OCI-LY7 (cell line): ENCODE measurements at regions not wholly inside any gene's neighbourhood (a gene's known extent, or its start where the extent isn't known, plus 50 kb on each side); places are given as distances from the start of the nearest gene placed in this dataset.

Experiments used
- BruUV-seq: library from RNA; stranded (reverse); fragments of 400-500 nt; replicated peaks from 2 replicates; lab custom pipeline; 2021; lab: Mats Ljungman, UMichigan
- CTCF ChIA-PET: fragments of 300-600 bp; sonication (Branson Sonifier 250); formaldehyde crosslinking; loops from one replicate; lab custom pipeline; 2022; ENCODE audit warnings: antibody characterized with exemption; ENCODE audit not compliant: unreplicated experiment; lab: Charles Lee
- POLR2A ChIA-PET: fragments of 300-600 bp; sonication (Branson Sonifier 250); formaldehyde crosslinking; loops from one replicate; lab custom pipeline; 2022; ENCODE audit warnings: antibody characterized with exemption; lab: Charles Lee
- DNase-seq: peaks from one replicate; pipeline ENCODE4 v3.0.0-alpha.2; 2015; ENCODE audit warnings: low spot score
- H2AFZ ChIP-seq: fragments of 200-600 bp; sonication (generic), shearing (Covaris generic); 2 replicates; pipeline ENCODE4 v1.6.1; 2014; ENCODE audit warnings: mild to moderate bottlenecking, antibody characterized with exemption, low read length, moderate library complexity
- H3K27ac ChIP-seq: fragments of 200-600 bp; sonication (generic); 2 replicates; pipeline ENCODE4 v1.5.1; 2014; ENCODE audit warnings: mixed run types, low read depth, mild to moderate bottlenecking, moderate library complexity, low read length, inconsistent platforms; ENCODE audit not compliant: poor library complexity, severe bottlenecking
- H3K36me3 ChIP-seq: fragments of 200-600 bp; sonication (generic); 2 replicates; pipeline ENCODE4 v1.6.1; 2014; ENCODE audit warnings: mild to moderate bottlenecking, antibody characterized with exemption, low read length, moderate library complexity, mixed read lengths; ENCODE audit not compliant: insufficient read depth
- H3K4me1 ChIP-seq: fragments of 200-600 bp; sonication (generic); 2 replicates; pipeline ENCODE4 v1.5.1; 2014; ENCODE audit warnings: mild to moderate bottlenecking, low read length; ENCODE audit not compliant: insufficient read depth, poor library complexity, severe bottlenecking
- H3K4me2 ChIP-seq: fragments of 200-600 bp; sonication (generic); 2 replicates; pipeline ENCODE4 v1.6.1; 2014; ENCODE audit warnings: mild to moderate bottlenecking, low read length
- H3K4me3 ChIP-seq: fragments of 200-600 bp; sonication (generic); 2 replicates; pipeline ENCODE4 v1.5.1; 2014; ENCODE audit warnings: mild to moderate bottlenecking, low read depth, low read length; ENCODE audit not compliant: poor library complexity, severe bottlenecking
- H3K79me2 ChIP-seq: fragments of 200-600 bp; sonication (generic); 2 replicates; pipeline ENCODE4 v1.6.1; 2016; ENCODE audit warnings: low read depth, mild to moderate bottlenecking, low read length, moderate library complexity, mixed read lengths; ENCODE audit not compliant: insufficient read depth
- H3K9me2 ChIP-seq: fragments of 200-600 bp; sonication (generic); 2 replicates; pipeline ENCODE4 v1.6.1; 2016; ENCODE audit warnings: mild to moderate bottlenecking, low read length, mixed read lengths; ENCODE audit not compliant: insufficient read depth
- H3K9me3 ChIP-seq: fragments of 200-600 bp; sonication (generic); 2 replicates; pipeline ENCODE4 v1.6.1; 2014; ENCODE audit warnings: mild to moderate bottlenecking, mixed run types, low read length, mixed read lengths
- H4K20me1 ChIP-seq: fragments of 200-600 bp; sonication (generic); 2 replicates; pipeline ENCODE4 v1.6.1; 2014; ENCODE audit warnings: mild to moderate bottlenecking, antibody characterized with exemption, low read length, moderate library complexity, mixed read lengths; ENCODE audit not compliant: insufficient read depth
- EZH2phosphoT487 ChIP-seq: fragments of 200-600 bp; sonication (generic); IDR thresholded peaks from 2 replicates; pipeline ENCODE4 v1.6.1; 2018; ENCODE audit warnings: low read depth, borderline replicate concordance, mild to moderate bottlenecking, mixed run types, antibody characterized with exemption, low read length, moderate library complexity, mixed read lengths
- intact Hi-C: fragments of 100-400 bp; cut with micrococcal nuclease; formaldehyde crosslinking; loops from one replicate; pipeline ENCODE4 v1.10.0; 2022; ENCODE audit not compliant: unreplicated experiment
- TF ChIP-seq, protein P1 (sequence below): fragments of 200-600 bp; sonication (generic); conservative IDR thresholded peaks from 2 replicates; pipeline ENCODE4 v1.5.1; 2014; ENCODE audit warnings: mild to moderate bottlenecking, antibody characterized with exemption, low read length, moderate library complexity, mixed read lengths

DNA sequence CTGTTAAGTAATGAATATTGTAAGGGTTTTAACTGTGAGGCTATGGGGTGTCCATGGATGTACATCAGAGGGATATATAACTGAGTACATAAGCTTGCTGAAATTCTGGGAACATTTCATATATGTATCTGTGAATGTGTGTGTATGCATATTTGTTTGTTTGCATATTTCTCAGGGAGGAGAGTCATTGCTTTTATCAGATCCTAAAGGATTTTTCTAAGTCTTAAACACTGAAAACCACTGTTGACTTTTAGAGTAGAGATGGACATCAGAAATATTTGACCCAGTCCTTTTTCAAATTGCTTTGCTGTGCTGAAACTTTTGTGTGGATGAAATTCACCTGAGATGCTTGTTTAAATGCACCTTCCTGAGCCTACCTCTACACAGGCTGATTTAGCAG lies 410.6 kb downstream of the METTL15 start:
- no peak for TF ChIP-seq EZH2phosphoT487
- TF ChIP-seq, protein P1, sequence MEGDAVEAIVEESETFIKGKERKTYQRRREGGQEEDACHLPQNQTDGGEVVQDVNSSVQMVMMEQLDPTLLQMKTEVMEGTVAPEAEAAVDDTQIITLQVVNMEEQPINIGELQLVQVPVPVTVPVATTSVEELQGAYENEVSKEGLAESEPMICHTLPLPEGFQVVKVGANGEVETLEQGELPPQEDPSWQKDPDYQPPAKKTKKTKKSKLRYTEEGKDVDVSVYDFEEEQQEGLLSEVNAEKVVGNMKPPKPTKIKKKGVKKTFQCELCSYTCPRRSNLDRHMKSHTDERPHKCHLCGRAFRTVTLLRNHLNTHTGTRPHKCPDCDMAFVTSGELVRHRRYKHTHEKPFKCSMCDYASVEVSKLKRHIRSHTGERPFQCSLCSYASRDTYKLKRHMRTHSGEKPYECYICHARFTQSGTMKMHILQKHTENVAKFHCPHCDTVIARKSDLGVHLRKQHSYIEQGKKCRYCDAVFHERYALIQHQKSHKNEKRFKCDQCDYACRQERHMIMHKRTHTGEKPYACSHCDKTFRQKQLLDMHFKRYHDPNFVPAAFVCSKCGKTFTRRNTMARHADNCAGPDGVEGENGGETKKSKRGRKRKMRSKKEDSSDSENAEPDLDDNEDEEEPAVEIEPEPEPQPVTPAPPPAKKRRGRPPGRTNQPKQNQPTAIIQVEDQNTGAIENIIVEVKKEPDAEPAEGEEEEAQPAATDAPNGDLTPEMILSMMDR, result no peak
- Histone ChIP-seq H3K79me2 (no peaks in the 10 kb centered on the region), H3K27ac (no peak overlapping the region), H3K9me3 (no peaks in the 10 kb centered on the region), H2AFZ (no peak overlapping the region), H3K36me3 (no peaks in the 10 kb centered on the region), H3K4me2 (no peak overlapping the region), H4K20me1 (no peaks in the 10 kb centered on the region), H3K4me1 (no peaks in the 10 kb centered on the region), H3K4me3 (no peak overlapping the region), H3K9me2 (no peaks in the 10 kb centered on the region)
- DNase-seq, result no peak
- POLR2A ChIA-PET, result no interaction called here
- CTCF ChIA-PET, result no interaction called here
- no TSS peak for BruUV-seq
- intact Hi-C loops, result no loop called here

DNA sequence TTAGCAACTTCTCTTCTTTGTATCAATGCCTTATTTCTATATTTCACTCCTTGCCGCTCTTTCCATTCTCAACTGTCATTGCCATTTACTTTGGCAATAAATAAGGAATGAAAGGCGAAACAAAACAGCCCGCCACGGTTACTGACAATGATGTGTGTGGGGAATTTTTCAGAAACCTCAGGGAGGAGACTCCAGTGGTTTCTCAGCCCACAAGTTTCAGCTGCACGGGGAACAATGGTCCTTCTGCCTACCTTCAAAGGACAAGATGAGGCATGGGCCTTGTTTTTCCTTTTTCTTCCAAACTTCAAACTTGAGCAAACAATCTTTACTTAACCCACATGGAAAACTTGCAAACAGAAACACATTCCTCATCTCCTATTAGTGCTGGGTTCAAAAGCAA lies 409.4 kb downstream of the METTL15 start:
- H3K79me2 ChIP-seq, result no peaks in the 10 kb centered on the region
- H3K36me3 ChIP-seq, result no peaks in the 10 kb centered on the region
- no peaks in the 10 kb centered on the region for H3K9me2 ChIP-seq
- ChIA-PET POLR2A (no interaction called here), CTCF (no interaction called here)
- DNase-seq, result no peak
- H3K9me3 ChIP-seq, result no peaks in the 10 kb centered on the region
- no peak overlapping the region for H3K4me2 ChIP-seq
- H3K4me1 ChIP-seq, result no peaks in the 10 kb centered on the region
- no peak overlapping the region for H3K27ac ChIP-seq
- H3K4me3 ChIP-seq, result no peak overlapping the region
- intact Hi-C loops, result no loop called here
- no peaks in the 10 kb centered on the region for H4K20me1 ChIP-seq
- TF ChIP-seq EZH2phosphoT487, result no peak
- TF ChIP-seq, protein P1, result no peak
- no peak overlapping the region for H2AFZ ChIP-seq
- no TSS peak for BruUV-seq

DNA sequence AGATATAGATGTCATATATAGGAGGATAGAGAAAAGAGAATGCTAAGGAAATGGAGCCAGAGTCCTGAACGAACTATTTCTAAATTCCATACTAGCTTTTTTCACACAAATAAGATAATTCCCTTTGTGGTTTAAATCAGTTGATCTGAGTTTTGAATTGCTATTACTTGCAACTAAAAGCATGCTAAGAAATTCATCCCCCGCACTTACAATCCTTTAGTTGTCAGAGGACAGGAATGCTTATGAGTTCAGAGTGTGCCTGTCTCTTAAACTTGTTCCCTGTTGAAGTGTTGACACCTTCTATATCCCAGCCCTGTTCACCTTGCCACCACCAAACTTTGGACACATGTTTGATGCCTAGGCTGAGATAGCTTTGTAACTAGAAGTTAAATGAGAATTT lies 406.2 kb downstream of the METTL15 start:
- Histone ChIP-seq H3K4me3 (no peak overlapping the region), H3K4me2 (no peak overlapping the region), H3K27ac (no peak overlapping the region), H3K9me2 (no peaks in the 10 kb centered on the region), H3K4me1 (no peaks in the 10 kb centered on the region), H3K36me3 (no peaks in the 10 kb centered on the region), H2AFZ (no peak overlapping the region), H3K9me3 (no peaks in the 10 kb centered on the region), H3K79me2 (no peaks in the 10 kb centered on the region), H4K20me1 (no peaks in the 10 kb centered on the region)
- TF ChIP-seq EZH2phosphoT487, result no peak
- TF ChIP-seq, protein P1, result no peak
- BruUV-seq, result no TSS peak
- intact Hi-C loops, result no loop called here
- CTCF ChIA-PET, result no interaction called here
- DNase-seq, result no peak
- POLR2A ChIA-PET, result no interaction called here
